Occipital lobe (tissue), 1 donor: ENCODE measurements at regions not wholly inside any gene's neighbourhood (a gene's known extent, or its start where the extent isn't known, plus 50 kb on each side); places are given as distances from the start of the nearest gene placed in this dataset.

Experiments used
- DNase-seq: peaks from one replicate; lab custom pipeline; 2025; lab: John Stamatoyannopoulos, UW

DNA sequence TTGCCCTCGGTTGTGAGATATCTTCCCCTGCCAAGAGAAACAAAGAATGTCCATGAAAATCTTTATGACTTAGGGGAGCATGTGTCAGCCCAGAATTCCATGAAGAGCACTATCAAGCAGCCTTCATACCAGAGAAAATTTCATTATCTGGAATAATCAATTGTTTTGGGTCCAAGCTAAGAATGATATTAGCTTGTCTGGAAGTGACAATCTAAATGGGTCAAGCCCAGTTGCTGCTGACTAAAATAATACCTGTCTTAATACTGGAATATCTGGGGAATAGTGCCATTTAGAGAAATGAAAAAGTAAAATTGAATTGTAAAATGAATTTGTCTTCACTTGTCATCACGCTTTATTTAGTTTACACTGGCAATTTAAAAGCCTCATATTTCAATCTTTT, 407.4 kb downstream of the PLA2G4A start:
- no peak for DNase-seq

DNA sequence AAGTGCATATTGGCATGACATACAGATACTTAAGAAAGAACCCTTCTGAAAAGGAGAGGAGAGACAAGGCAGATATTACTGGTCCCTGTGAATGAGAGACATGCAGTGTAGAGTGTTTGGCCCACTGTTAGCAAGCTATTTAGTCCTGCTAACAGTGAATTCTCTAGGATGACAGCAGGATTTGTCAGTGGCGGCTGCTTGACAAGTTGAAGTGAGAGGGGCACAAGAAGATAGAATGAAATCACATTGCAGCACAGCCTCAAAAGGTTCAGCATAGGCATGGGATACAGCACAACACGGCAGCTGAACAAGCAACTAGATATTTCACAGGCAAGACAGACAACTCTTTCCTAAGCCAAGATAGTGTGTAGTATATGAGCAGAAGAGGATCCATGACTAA, 407.9 kb downstream of the PLA2G4A start:
- no peak for DNase-seq

DNA sequence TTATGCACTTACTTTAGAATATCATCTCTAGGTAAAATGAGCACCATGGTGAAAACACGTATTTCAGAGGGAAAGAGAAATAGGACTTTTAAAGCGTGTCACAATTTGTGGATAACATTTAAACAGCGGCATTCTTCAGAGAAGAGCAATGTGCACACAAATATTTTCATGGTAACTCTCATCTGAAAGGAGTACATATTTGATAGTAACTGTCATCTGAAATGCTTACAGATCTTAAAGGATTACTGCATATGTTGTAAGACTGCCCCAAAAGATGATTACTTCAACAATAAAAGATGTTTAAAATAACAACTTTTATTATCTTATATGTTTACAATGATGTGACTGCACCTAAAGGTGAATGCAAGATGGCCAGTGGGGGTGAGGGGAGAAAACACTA, 408.8 kb downstream of the PLA2G4A start:
- no peak for DNase-seq

DNA sequence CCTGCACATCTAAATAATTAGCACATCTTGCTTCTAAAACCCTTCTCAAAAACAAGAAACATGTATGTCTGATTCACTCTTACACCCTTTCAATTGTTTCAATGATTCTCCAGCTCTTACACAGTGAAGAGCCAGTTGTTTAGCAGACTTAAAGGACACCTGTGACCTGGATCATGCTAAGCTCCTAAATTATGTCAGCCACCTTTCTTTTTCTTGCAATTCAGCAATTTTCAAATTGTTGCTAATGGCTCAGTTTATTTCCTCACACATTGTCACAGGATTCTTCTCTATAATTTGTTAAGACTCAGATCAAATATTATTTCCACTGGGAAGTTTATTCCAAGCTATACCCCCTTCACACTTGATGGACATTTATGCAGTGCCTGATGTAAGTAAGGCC, 413.2 kb downstream of the PLA2G4A start:
- no peak for DNase-seq

DNA sequence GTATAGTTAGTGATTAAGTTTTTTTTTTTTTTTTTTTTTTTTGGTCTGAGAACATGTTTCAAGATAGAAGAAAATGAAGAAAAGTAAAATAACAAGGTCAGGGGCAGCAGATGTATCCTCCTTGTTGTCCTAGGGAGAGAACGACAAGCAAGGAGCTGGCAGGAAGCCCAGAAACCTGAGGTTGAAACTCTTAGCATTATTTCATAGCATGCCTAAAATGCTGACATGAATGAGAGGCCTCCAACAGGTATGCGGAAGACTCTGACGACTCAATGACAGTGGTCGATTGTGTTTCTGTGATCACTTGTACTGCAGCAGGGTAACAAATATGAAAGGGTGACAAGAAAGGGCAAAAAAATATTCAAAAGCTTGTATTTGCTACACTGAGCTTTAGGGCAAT, 415.9 kb downstream of the PLA2G4A start:
- DNase-seq, result no peak

DNA sequence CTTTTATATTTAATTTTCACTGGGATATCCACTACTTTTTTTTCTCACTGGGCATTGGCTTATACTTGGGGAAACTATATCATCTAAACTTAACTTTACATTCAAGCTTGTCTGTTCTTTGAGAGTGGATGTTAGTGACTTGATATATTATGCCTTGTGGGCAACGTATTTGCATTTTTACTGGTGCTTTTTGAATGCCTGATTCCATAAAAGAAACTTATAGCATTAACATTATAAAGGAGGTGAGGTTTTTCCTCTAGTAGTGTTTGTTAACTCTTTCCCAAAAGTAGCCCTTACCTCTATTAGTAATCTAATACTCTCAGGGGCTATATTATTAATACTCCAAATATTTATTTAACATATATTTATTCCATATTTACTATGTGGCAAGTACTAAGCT, 416.5 kb downstream of the PLA2G4A start:
- DNase-seq, result no peak

DNA sequence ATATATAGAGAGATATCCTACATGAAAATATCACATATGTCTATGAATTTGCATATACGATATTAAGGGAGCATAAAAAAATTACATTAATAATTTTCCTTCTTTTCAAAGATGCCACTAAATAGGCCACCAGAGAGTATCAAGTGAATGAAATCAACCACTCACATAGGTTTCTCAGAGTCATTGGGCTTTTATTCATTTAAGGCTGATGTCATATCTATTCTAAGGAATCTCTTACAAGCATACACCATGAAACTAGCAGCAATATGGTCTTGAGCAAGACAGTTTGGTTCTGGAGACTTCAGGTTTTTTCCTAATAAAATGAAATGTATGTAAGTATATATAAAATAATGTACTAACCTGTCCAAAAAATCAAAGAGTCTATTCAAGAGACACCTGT, 420.4 kb downstream of the PLA2G4A start:
- DNase-seq, result no peak

DNA sequence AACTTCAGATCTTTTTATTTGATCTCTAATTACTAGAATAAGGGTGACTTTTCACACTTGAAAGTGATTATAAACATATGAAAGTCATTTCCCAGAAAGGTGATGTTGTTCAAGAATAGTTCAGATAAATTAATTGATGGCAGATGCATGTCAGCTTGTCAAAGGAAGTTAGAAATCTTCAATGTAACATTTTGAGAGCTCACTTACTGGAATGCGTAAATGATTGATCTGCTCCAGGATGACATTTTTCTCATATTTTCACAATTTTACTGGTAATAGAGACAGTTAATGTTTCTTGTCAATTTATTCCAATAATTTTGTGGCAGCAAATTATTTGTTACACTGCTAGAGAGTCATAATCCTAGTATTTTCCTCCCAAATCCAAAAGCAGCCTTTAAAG, 424.2 kb downstream of the PLA2G4A start:
- no peak for DNase-seq

DNA sequence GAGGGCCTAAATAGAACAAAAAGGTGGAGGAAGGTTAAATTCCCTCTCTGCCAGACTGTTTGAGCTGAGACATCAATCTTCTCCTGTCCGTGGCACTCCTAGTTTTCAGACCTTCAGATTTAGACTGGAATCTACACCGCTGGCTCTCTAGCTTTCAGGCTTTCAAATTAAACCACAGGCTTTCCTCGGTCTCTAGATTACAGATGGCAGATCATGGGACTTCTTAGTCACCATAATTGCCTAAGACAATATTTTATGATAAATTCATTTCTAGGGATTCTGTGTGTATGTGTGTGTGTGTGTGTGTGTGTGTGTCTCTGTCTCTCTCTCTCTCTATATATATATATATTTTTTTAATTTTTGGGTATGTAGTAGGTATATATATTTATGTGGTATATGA, 428.7 kb downstream of the PLA2G4A start:
- no peak for DNase-seq

DNA sequence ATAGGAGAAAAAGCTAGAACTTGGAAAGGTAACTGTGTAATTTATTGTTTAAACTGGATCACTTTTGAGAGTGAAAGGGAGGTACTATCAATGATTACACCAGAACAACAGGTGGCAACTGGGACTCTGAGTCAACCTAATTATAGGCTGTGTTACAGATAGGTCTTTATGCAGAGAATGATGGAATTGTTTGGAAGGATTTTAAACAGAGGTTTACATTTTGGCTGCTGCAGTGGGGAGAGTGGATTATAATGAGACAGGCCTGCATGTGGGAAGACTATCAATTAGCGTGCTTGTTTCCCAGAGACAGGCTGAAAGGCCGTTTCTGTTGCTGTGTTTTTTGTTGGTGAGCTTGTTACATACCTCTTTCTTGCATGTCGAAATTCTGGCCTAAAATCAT, 432.9 kb downstream of the PLA2G4A start:
- DNase-seq, result no peak

DNA sequence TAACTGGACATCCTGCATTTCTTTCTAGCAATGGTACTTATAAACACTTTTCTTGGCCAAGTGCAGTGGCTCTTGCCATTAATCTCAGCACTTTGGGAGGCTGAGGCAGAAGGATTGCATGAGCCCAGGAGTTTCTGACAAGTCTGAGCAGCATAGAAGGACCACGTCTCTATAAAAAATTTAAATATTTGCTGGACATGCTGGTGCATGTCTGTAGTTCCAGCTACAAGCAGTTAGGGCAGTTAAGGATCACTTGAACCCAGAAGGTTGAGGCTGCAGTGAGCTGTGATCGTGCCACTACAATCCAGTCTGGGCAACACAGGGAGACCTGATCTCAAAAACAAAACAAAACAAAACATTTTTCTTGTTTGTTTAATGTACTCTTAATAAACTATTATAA, 434.0 kb downstream of the PLA2G4A start:
- no peak for DNase-seq

DNA sequence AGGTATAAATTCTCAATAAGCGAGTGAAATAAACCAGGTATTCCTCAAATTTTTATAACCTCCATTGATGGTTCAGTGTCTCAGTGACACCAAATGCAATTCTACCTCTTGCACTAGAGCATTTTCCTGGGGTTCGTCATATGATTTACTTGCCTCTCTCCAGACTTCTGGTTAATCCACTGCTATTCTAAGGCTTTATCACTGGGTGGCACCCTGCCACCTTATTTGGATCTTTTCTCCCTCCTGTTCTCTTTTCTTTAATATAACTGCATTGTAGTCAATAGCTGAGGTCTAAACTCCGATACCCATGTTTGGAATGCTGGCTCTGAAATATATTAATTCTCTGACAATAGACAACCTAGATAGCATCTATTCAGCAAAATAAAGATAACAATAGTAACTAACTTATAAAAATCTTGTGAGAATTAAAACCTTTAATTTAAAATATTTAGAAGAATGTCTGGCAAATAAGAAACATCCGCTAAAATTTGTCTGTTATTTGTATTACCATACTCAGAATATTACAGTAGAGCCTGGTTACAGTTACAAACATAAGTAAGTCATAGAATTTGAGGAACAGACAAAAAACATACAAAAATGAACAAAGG, 436.4 kb downstream of the PLA2G4A start:
- DNase-seq, result peak; percentile 3

DNA sequence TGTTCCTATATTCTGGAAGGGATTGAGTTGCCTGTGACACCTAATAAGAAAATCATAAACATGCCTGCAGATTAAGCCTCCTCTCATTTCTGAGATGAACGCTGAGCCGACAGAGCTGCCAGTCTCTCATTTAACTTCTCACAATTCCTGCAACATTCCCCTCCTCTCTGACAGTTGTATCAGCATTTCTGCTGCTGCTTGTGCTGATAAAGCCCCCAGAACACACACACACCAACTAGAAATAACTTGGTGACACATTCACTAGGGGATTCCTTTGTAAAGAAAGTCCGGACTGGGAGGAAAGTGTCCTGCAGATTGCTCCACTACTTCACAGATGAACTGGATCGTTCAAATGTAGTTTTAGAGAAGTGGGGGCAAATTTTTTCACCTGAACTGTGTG, 437.3 kb downstream of the PLA2G4A start:
- DNase-seq, result no peak

DNA sequence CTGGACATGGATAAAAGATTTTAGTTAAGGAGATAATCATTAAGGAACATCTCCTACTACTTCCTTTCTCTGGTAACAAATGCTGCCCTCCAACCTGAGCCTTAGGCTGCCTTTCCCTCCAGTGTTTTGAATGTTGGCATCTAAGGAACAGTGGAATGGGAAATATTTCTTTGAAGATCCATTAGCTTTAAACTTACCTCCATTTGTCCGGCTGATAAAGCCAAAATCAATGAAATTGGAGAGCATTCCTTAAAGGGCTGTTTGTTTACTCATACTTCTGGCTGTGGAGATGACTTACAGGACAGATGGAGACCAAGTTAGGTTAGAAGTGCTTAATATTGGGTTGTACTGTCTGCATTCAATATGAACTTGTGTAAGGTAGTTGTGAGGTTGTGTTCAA, 439.1 kb downstream of the PLA2G4A start:
- no peak for DNase-seq

DNA sequence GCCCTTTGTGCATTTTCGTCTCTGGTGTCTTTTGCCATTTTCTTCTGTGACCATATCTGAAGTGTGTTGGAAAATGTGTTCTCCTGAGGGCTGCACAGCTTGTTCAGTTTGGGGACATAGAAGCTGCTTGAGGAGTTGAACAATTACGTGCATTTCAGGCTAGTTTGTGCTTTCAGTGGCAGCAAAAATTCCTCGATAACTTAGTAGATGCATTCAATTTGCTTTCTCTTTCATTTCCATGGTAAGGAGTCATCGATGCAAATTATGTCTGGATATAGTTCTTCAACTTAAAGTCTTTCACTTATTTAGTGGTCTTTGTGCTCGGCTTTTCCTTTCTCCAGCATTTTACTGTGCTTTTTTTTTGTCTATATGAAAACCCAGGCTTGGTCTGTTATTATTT, 441.5 kb downstream of the PLA2G4A start:
- no peak for DNase-seq

DNA sequence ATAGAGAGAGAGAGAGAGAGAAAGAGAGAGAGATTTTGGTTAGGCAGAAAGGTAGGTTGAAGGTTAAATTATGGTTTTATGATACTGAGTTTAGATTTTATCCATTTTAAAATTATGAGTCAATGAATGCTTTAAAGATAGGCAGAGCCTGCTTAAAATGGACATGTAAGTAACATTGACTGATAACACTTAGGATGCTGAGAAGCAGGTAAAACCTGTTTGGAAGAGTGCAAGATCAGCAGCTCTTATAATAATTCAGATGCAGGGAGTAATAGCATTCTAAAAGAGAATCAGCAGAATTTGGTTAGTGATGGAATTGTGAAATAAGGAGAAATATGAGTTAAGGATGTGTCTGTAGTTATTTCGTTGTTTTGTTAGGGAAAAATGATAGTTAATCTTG, 446.6 kb downstream of the PLA2G4A start:
- no peak for DNase-seq

DNA sequence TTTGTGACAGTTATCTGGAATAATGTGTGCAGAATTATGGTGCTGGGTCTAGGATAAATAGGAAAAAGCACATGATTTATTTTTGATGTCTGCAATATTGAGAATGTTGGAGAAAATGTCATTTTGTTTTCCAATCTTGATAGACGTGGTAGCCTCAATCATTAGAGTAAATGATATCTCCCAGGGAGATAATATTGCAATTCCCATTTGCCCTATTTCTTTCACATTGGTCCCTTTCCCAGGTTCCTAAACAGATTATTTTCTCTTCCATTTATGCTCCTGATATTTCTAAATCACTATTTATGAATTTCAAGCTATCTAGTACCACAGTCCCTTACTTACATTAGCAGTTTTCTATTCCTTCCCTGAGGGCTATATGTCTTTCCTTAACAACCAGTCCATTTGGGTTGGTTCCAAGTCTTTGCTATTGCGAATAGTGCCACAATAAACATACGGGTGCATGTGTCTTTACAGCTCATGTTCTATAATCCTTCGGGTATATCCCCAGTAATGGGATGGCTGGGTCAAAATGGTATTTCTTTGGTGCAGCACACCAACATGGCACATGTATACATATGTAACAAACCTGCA, 447.3 kb downstream of the PLA2G4A start:
- no peak for DNase-seq

DNA sequence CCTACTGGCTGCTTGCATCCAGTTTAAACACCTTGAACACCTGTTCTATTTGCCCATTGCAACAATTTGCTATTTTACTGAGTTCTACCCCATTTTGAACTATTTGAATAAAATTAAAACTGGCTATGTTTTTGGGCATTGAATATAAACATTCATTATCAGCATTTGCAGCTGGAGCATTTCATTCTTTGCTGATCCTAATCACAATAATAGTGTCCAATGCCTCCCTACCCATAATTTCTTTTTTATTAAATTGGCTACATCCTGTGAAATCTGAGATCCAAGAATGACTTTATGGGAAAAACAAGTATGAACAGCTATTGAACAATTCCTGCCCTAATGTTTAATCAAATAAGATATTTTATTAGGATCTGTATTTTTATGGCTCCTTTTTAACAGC, 447.9 kb downstream of the PLA2G4A start:
- DNase-seq, result no peak

DNA sequence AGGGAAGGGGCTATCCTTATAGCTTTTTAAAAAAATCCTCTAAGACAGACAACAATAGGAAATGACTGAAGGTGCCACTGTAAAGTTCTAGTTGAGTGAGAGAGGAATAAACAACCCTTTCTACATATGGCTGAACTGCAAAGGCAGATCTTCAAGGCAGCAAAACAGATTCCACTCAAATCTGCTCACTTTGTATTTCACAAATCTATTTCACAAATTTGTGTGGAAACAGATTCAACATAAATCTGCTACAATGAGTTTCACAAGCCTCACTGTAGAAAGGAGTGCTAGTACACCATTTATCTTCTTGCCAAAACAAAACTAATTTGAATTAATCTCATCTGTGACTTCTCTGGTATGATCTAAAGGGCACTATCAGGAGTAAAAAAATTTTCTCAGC, 451.3 kb downstream of the PLA2G4A start:
- DNase-seq, result no peak

DNA sequence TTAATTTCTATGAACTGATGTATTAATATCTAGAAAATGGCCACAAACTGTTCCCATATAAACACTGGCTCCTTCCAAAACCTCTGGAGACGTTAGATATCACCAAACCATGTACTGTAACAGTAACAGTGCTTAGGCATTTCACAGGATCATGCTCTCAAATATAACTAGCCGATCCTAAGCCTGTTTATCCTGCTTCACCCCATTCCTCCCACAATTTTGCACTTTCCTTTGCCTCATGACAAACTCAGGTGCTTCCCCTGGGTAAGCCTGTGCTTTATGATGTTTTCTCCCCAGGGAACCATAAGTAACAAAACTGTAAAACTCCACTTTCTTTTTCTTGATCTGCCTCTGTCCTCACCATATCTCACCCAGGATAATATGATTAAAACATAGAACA, 452.3 kb downstream of the PLA2G4A start:
- DNase-seq, result no peak

DNA sequence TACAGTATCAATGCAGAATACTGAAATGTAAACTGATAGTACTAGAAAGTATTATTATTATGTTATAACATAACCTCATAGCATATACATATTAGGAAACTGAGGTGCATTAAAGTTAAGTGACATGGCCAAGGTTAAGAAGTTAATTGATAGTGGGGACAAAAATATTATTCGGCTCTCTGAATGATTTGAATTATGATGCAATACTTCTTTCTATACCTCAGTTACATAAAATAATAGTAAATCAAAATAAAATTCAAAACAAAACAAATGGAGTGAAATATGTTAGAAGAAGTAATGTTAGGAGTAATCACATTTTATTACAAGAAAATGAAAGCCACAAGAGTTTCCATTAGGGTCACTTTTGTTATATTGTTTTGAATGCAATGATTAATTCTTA, 455.2 kb downstream of the PLA2G4A start:
- no peak for DNase-seq

DNA sequence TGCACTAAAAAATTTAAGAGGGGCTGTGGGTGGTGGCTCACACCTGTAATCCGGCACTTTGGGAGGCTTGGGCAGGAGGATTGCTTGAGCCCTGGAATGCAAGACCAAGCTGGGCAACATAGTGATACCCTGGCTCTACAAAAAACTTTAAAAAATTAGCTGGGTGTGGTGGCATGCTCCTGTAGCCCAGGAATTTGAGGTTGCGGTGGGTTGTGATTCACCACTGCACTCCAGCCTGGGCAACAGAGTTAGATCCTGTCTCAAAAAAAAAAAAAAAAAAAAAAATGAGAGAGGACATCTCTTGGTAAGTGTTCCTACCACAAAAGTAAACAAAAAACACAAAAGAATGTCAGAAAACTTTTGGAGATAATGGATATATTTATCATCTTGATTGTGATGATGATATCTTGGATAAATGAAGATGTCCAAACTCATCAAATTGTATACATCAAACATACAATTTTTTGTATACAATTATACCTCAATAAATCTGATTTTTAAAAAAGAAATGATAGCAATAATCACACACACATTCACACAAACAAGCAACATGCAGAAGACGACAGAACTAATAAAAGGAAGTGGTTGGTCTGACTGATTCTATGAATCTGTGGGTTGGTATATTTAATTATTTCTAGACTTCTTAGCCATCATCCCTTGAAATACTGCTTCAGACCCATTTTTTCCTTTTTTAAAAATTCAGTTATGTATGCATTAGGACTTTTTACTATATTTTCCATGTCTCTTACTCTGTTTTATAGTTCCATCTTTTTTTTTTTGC, 465.9 kb downstream of the PLA2G4A start:
- DNase-seq, result no peak

DNA sequence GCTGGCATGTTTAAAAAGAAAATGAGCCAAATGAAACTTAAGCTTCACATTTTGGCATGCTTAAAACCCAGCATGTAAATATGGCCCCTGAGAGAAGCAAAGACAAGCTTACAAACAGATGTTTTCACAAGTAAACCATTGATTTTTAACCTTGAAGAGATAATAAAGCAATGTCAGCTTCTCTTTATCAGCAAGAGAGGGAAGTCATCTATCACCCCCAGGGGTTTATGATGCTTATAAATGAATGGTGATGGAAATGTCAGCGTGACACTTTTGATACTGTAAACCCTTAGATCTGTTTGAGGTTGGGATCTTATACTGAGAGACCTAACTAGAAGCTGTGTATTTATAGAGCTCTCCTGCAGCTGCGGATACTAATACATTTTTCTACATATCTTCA, 471.3 kb downstream of the PLA2G4A start:
- no peak for DNase-seq
